NOMO-1 treated with dmso at 0.1 percent for 144 hours (cell line): ENCODE measurements at regions not wholly inside any gene's neighbourhood (a gene's known extent, or its start where the extent isn't known, plus 50 kb on each side); places are given as distances from the start of the nearest gene placed in this dataset.

Source experiments
- DNase-seq: peaks from one replicate; lab custom pipeline; 2025; ENCODE audit not compliant: unreplicated experiment; lab: John Stamatoyannopoulos, UW

DNA sequence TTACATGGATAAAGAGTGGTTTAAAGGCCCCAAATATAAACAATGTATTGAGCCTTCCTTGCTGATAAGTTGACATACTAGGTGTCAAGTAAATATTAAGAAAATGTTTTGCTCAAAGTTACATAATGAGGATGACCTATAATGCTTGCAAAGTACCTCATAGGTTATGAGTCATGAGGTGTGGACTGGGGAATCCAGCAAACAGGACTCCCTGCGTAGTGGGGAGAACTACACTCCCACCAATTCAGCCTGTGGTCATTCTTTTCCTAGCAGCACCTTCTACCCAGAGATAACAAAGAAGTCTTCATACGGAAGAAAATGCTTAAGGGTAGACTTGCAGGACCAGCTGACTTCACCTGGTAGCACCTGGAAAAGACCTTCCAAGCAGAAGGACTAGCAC, 418.9 kb upstream of the CPEB2 start:
- no peak for DNase-seq

- DNase-seq = no peak
Measured at GRCh38 chr4:14583752-14584151, 418.5 kb upstream of the CPEB2 start.

GRCh38 chr4:14592950-14593349, 409.3 kb upstream of the CPEB2 start:
- DNase-seq = no peak

DNA sequence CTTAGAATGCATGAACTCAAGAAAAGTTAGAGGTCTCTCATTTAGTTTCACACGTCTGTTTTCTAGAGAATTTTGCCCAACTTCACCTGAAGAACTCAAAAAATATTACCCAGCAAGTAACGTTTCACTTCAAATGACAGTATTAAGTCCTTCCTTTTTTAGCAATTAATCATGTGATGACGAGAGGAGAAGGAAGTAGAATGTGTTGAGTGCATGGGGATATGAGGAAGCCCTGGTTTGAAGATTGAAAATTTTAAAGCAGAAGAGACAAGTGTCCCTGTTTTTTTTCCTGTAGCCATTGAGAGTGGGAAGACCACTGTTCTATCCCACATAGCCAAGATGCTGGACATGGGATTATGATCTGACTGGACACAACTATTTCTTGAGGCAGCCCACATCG, 406.3 kb upstream of the CPEB2 start:
- no peak for DNase-seq

DNA sequence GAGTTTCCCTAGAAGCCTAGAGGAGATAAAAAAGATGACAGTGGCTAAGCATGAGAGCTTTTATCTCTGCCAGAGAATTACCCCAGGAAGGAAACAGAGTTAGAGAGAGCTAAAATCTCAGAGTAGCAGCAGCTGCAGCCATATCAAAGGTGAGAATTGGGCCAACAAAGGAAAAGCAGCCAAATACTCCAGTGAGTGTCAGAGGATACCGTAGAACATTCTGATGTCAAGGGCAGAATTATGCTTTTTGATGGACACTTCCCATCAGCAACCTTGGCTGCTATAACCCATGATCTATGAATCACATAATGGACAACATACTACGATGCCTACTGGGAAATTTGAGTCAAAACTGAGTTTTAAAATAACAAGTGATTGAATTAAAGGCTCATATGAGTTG, 405.8 kb upstream of the CPEB2 start:
- DNase-seq = no peak

- no peak for DNase-seq
Measured at GRCh38 chr4:14596904-14597303, 405.4 kb upstream of the CPEB2 start.

- DNase-seq = no peak
Measured at GRCh38 chr4:14602206-14602605, 400.1 kb upstream of the CPEB2 start.

GRCh38 chr4:14607001-14607400, 395.3 kb upstream of the CPEB2 start:
- DNase-seq = no peak

DNA sequence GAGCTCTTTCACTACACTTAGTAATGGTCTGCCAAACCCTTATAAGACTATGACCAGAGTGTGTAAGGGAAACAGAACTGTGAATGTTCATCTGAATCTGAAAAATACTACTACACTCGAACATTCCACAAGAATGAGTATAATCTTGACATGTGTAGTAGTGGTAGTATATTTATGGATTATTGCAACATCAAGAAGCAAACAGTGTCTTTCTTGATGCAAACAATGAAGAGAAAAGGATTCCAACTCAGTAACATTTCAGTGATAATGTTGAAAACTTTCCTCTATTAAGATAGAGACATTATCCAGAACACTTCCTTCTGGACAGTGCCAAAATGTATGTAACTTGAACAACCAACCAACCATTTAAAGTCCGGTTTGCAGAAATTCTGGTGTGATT, 394.7 kb upstream of the CPEB2 start:
- no peak for DNase-seq

DNA sequence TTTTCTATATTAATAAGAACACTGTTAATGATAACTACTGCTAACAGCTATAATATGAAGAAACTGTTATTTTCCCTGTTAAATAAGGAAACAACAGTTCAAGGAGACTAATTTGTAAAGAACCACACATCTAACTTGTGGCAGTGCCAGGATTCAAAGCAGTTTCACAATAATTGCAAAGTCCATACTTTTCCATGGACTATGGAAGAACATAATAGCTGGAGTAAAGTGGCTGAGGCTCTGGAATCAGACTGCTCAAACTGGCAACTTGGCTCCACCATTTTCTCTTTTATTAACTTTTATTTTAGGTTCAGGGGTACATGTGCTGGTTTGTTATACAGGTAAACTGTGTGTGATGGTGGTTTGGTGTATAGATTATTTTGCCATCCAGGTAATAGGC, 393.7 kb upstream of the CPEB2 start:
- no peak for DNase-seq

GRCh38 chr4:14614840-14615239, 387.4 kb upstream of the CPEB2 start:
- no peak for DNase-seq

- DNase-seq = peak; percentile 78
Measured at GRCh38 chr4:14615671-14616070, 386.6 kb upstream of the CPEB2 start.

- no peak for DNase-seq
Measured at GRCh38 chr4:14620567-14621141, 381.6 kb upstream of the CPEB2 start.

DNA sequence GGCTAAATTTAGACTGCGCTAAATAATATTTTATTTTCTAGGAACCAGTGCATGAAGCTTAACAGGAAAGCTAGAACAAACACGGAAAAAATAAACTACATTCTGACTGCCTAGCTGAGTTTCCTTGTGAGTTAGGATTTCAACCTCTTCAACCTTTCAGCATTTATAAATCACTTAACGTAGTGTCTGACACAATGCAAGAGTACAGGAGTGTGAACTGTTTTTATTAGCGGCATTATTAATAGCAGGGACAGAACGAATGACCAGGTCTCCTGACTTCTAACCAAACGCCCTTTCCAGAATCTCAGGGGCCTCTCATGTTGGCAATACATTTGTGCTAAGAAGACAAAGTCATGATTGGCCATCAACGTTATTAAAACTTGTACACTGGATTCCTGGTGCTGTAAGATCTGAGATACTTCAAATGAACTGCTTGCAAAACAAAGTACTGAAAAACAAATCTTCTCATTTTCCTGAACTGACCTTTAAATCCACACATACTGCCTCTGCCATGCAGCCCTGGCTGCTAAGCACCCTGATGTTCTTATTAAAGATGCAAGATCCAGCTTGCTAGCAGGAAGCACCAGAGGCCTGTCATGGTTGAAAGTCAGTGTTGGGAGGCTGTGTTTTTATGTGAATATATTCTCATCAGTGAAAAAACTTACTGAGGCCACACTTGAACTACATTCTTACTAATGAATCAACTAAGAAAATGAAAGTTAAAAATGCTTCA, 380.4 kb upstream of the CPEB2 start:
- DNase-seq = no peak

DNA sequence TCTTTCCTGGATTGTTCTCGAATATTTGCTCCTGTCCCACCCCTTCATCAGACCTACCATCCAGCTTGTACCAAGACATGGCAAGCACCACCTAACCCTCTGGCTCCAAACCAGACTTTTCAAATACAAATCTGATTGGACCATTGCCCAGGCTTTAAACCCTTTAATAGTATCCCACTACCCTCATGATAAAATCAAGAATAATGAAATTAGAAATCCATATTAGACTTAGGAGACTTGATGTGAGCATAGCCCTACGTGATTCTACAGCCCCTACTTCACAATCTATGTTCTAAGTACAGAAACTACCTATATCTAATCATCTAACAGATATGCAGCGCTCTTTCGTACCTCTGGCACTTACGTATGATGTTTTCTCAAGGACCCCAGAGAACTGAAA, 375.2 kb upstream of the CPEB2 start:
- no peak for DNase-seq

DNA sequence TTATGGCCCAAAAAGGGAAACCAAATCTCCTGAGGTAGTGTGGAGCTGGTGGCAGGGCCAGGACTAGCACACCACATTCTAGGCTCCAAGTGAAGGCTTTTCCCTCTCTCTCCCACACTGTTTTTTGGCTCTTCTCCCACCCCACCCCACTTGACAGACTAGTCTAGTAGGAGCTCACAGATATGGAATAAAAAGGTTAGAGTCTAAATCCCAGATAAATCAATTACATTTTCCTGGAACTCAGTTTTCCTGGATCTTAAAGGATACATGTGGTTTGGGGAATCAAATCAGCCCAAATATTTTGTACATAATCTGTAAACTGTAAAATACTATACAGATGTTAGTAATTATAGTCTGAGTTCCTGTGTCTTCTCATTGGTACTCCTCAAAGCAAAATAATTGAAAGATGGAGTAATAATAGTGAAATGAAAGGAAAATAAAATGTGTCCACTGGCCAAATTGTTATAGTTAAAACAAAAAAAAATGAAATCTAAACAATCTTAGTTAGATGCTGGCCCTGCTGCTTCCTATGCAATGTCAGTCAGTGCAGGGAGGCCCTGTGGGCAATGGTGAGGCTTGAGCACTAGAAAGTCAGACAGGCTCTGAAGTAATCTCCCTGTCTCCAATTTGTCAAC, 370.4 kb upstream of the CPEB2 start:
- DNase-seq = no peak

DNA sequence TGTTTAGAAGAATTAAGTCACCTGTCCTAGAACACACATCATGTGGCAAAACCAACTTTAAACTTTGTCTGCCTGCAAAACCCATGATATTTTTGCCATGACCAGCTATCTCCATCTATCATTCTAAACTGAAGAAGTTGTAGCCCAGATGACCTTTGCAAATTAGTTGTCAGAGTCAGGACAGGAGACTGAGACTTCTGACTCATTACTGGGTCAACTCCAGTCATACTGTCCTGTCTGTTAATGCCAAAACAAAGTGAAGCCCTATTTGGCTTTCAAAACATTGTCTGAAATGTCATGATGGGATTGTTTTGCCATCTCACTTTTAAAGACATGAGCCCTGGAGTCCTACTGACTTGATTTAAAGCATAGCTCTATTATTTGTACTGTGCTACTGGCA, 365.7 kb upstream of the CPEB2 start:
- no peak for DNase-seq

DNA sequence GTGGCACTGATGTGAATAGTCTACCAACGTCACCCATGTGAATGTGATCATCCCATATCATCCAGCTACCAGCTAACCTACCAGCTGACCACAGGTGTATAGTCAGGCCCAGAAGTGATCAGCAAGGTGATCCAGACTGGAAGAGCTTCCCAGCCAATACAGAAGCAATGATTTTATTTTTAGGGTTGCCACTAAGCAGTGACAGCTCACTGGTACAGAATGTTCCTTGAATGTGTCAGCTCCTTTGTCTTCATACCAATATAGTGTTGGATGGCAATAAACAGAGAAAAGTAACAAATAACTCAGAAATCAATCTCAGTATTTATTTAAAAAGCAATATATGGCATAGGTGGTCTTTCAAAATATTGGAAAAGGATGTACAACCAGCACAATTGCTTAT, 361.8 kb upstream of the CPEB2 start:
- DNase-seq = no peak

- DNase-seq = no peak
Measured at GRCh38 chr4:14641871-14642270, 360.4 kb upstream of the CPEB2 start.

DNA sequence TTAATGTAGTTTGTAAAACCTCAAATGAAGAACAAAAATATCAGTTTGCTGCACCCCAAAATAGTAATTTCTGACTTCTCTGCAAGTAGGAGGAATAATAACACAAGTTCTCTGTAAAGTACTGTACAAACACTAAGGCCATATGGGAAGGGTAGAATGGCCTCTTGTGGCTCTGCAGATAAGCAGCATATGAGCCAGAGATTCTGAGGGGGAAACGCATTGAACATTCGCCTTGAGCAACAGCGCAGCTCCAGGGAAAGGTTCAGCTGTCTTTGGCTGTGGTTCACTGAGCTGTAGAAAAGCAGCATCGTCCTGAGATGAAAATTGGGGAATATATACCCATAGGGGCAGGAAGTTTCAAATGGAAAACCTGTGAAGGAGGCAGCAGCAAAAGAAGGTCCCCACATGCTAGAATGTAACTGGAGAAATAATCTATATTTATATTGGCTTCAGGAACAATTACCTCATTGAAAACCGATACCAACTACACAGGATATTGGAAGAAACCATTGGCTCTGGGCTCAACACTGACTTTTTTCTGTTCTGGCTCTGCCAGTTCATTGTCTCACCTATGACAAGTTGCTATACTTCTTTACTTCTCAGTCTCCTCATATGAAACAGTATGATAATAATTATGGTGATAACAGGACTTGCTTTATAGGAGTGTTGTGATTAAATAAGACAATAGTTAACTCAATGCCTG, 357.6 kb upstream of the CPEB2 start:
- no peak for DNase-seq

GRCh38 chr4:14646831-14647230, 355.4 kb upstream of the CPEB2 start:
- DNase-seq = no peak

GRCh38 chr4:14650127-14650526, 352.2 kb upstream of the CPEB2 start:
- no peak for DNase-seq
